Suprapubic skin (tissue), 4 donors: ENCODE measurements at regions not wholly inside any gene's neighbourhood (a gene's known extent, or its start where the extent isn't known, plus 50 kb on each side); places are given as distances from the start of the nearest gene placed in this dataset.

ENCODE experiments used
- DNase-seq, 2 donors: peaks; one replicate each; pipeline ENCODE4 v3.0.0-alpha.2; 2019; ENCODE audit warnings: low spot score in 2 of 2
- H3K27ac ChIP-seq: fragments of 200-600 bp; sonication (generic); one replicate; pipeline ENCODE4 v1.5.1; 2019
- H3K27me3 ChIP-seq: fragments of 200-600 bp; sonication (generic); one replicate; pipeline ENCODE4 v1.5.1; 2019
- H3K36me3 ChIP-seq: fragments of 200-600 bp; sonication (generic); one replicate; pipeline ENCODE4 v1.5.1; 2019
- H3K4me1 ChIP-seq: fragments of 200-600 bp; sonication (generic); one replicate; pipeline ENCODE4 v1.5.1; 2019
- H3K4me3 ChIP-seq: fragments of 200-600 bp; sonication (generic); one replicate; pipeline ENCODE4 v1.5.1; 2019; ENCODE audit warnings: mild to moderate bottlenecking
- H3K9me3 ChIP-seq: fragments of 200-600 bp; sonication (generic); one replicate; pipeline ENCODE4 v1.5.1; 2019
- CTCF ChIP-seq, 2 donors: fragments of 200-600 bp in 1 of 2; fragments of 450-650 bp in 1 of 2; sonication (generic) in 1 of 2; IDR thresholded peaks; one replicate each; pipeline ENCODE4 v1.5.1; 2016 to 2019; ENCODE audit warnings: antibody characterized with exemption in 2 of 2, mild to moderate bottlenecking in 1 of 2, moderate library complexity in 1 of 2
- EP300 ChIP-seq: sonication (generic); formaldehyde crosslinking; IDR thresholded peaks from one replicate; pipeline ENCODE4 v1.6.1; 2017; ENCODE audit warnings: antibody characterized with exemption
- POLR2A ChIP-seq, 2 donors: fragments of 450-650 bp; IDR thresholded peaks; one replicate each; pipeline ENCODE4 v1.6.1; 2017; ENCODE audit warnings: antibody characterized with exemption in 2 of 2, mild to moderate bottlenecking in 2 of 2, moderate library complexity in 2 of 2
- POLR2AphosphoS5 ChIP-seq, 3 donors: sonication (generic); formaldehyde crosslinking; IDR thresholded peaks; one replicate each; pipeline ENCODE4 v1.6.1; 2017; ENCODE audit warnings: antibody characterized with exemption in 3 of 3
- WGBS: methylation state at CpG from one replicate; pipeline ENCODE4 v1.1.5; 2018; 5-methylcytosine and 5-hydroxymethylcytosine counted together

GRCh38 chr3:23083701-23084100, 119.4 kb upstream of the UBE2E2 start:
- TF ChIP-seq CTCF (IDR thresholded peaks at IDR 0.05): no peak
- no peak for TF ChIP-seq POLR2A (IDR thresholded peaks at IDR 0.05)
- TF ChIP-seq POLR2AphosphoS5 (IDR thresholded peaks at IDR 0.05): no peak
- TF ChIP-seq EP300: no peak
- no peaks in the 10 kb centered on the region for H3K27me3 ChIP-seq
- no peak overlapping the region for H3K27ac ChIP-seq
- no peak for DNase-seq
- peaks cover 4% of the 10 kb centered on the region for H3K4me1 ChIP-seq
- no peak overlapping the region for H3K4me3 ChIP-seq
- no peaks in the 10 kb centered on the region for H3K9me3 ChIP-seq
- no peaks in the 10 kb centered on the region for H3K36me3 ChIP-seq
- WGBS: 86% methylated on average over 4 of the region's 4 CpGs

GRCh38 chr3:23084367-23084766, 118.8 kb upstream of the UBE2E2 start:
- Histone ChIP-seq H3K27ac (no peak overlapping the region), H3K36me3 (no peaks in the 10 kb centered on the region), H3K4me1 (peaks cover 4% of the 10 kb centered on the region), H3K9me3 (no peaks in the 10 kb centered on the region), H3K27me3 (no peaks in the 10 kb centered on the region), H3K4me3 (no peak overlapping the region)
- DNase-seq: no peak
- TF ChIP-seq POLR2AphosphoS5 (IDR thresholded peaks at IDR 0.05) (no peak), CTCF (IDR thresholded peaks at IDR 0.05) (no peak), EP300 (no peak), POLR2A (IDR thresholded peaks at IDR 0.05) (no peak)

GRCh38 chr3:23085261-23085660, 117.9 kb upstream of the UBE2E2 start:
- H3K27ac ChIP-seq: no peak overlapping the region
- H3K4me1 ChIP-seq: no peaks in the 10 kb centered on the region
- DNase-seq: no peak
- WGBS: 89% methylated on average over 1 of the region's 1 CpG
- H3K27me3 ChIP-seq: no peaks in the 10 kb centered on the region
- TF ChIP-seq CTCF (IDR thresholded peaks at IDR 0.05) (no peak), EP300 (no peak), POLR2AphosphoS5 (IDR thresholded peaks at IDR 0.05) (no peak), POLR2A (IDR thresholded peaks at IDR 0.05) (no peak)
- H3K4me3 ChIP-seq: no peak overlapping the region
- no peaks in the 10 kb centered on the region for H3K9me3 ChIP-seq
- H3K36me3 ChIP-seq: no peaks in the 10 kb centered on the region

GRCh38 chr3:23086331-23086730, 116.8 kb upstream of the UBE2E2 start:
- no peak for TF ChIP-seq CTCF (IDR thresholded peaks at IDR 0.05)
- TF ChIP-seq POLR2A (IDR thresholded peaks at IDR 0.05): no peak
- TF ChIP-seq EP300: no peak
- TF ChIP-seq POLR2AphosphoS5 (IDR thresholded peaks at IDR 0.05): no peak
- DNase-seq: no peak
- Histone ChIP-seq H3K27me3 (no peaks in the 10 kb centered on the region), H3K36me3 (no peaks in the 10 kb centered on the region), H3K9me3 (no peaks in the 10 kb centered on the region), H3K4me1 (no peaks in the 10 kb centered on the region), H3K4me3 (no peak overlapping the region), H3K27ac (no peak overlapping the region)
- 77% methylated on average over 4 of the region's 4 CpGs for WGBS

GRCh38 chr3:23086831-23087230, 116.3 kb upstream of the UBE2E2 start:
- H3K36me3 ChIP-seq: no peaks in the 10 kb centered on the region
- no peak for TF ChIP-seq POLR2A (IDR thresholded peaks at IDR 0.05)
- TF ChIP-seq CTCF (IDR thresholded peaks at IDR 0.05): no peak
- no peak for TF ChIP-seq POLR2AphosphoS5 (IDR thresholded peaks at IDR 0.05)
- no peak for TF ChIP-seq EP300
- DNase-seq: no peak
- H3K4me1 ChIP-seq: no peaks in the 10 kb centered on the region
- H3K4me3 ChIP-seq: no peak overlapping the region
- H3K27ac ChIP-seq: no peak overlapping the region
- no peaks in the 10 kb centered on the region for H3K9me3 ChIP-seq
- H3K27me3 ChIP-seq: no peaks in the 10 kb centered on the region
- 90% methylated on average over 2 of the region's 2 CpGs for WGBS
